Colonic mucosa (tissue), 4 donors: ENCODE measurements at regions not wholly inside any gene's neighbourhood (a gene's known extent, or its start where the extent isn't known, plus 50 kb on each side); places are given as distances from the start of the nearest gene placed in this dataset.

Experiments
- DNase-seq: peaks from one replicate; pipeline ENCODE4 v3.0.0-alpha.2; 2020
- H3K27ac ChIP-seq: fragments of 200-600 bp; one replicate; pipeline ENCODE4 v1.8.0; 2021
- H3K27me3 ChIP-seq: fragments of 200-600 bp; one replicate; pipeline ENCODE4 v1.8.0; 2021
- H3K36me3 ChIP-seq: fragments of 200-600 bp; one replicate; pipeline ENCODE4 v1.8.0; 2021
- H3K4me1 ChIP-seq: fragments of 200-600 bp; one replicate; pipeline ENCODE4 v1.8.0; 2021; ENCODE audit warnings: mild to moderate bottlenecking
- H3K4me3 ChIP-seq: fragments of 200-600 bp; one replicate; pipeline ENCODE4 v1.8.0; 2021
- H3K9ac ChIP-seq, 2 donors: one replicate each; pipeline ENCODE4 v1.7.0; 2013; ENCODE audit warnings: control low read depth in 2 of 2, low read depth in 2 of 2, low read length in 2 of 2
- H3K9me3 ChIP-seq: fragments of 200-600 bp; one replicate; pipeline ENCODE4 v1.8.0; 2021
- intact Hi-C: fragments of 100-400 bp; cut with DNase I; formaldehyde crosslinking; loops from one replicate; pipeline ENCODE4 v1.14.1; 2022
- TF ChIP-seq, protein P1 (sequence below): fragments of 200-600 bp; IDR thresholded peaks from one replicate; pipeline ENCODE4 v1.8.0; 2022; ENCODE audit warnings: antibody characterized with exemption, mild to moderate bottlenecking
- donor health status: healthy.
- donor health status: DM: no; HTN: no; CAD: no.
- donor health status: DM: no; HTN: no; CAD: no.

DNA sequence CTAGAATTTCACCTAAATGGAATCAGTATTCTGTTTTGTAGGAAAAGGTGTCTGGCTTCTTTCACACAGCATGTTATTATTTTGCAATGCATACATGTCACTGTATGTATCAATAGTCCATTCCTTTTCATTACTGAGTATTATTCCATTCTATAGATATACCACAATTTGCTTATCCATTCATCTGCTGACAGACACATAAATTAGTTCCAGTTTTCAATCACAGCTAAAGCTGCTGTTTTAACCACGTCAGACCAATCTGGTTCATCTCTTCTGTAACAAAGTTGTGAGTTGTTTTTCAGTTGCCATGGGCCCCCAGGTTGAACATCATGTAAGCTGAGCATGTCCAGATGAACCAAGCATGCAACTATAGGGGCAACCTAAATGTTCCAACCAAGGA is 282.1 kb upstream of the MKLN1 start:
- Histone ChIP-seq H3K27ac (no peak overlapping the region), H3K9ac (no peak overlapping the region), H3K9me3 (no peaks in the 10 kb centered on the region), H3K36me3 (no peaks in the 10 kb centered on the region), H3K4me1 (peaks cover 3% of the 10 kb centered on the region), H3K4me3 (no peak overlapping the region), H3K27me3 (no peaks in the 10 kb centered on the region)
- intact Hi-C loops = no loop called here
- DNase-seq = no peak
- TF ChIP-seq, protein P1, sequence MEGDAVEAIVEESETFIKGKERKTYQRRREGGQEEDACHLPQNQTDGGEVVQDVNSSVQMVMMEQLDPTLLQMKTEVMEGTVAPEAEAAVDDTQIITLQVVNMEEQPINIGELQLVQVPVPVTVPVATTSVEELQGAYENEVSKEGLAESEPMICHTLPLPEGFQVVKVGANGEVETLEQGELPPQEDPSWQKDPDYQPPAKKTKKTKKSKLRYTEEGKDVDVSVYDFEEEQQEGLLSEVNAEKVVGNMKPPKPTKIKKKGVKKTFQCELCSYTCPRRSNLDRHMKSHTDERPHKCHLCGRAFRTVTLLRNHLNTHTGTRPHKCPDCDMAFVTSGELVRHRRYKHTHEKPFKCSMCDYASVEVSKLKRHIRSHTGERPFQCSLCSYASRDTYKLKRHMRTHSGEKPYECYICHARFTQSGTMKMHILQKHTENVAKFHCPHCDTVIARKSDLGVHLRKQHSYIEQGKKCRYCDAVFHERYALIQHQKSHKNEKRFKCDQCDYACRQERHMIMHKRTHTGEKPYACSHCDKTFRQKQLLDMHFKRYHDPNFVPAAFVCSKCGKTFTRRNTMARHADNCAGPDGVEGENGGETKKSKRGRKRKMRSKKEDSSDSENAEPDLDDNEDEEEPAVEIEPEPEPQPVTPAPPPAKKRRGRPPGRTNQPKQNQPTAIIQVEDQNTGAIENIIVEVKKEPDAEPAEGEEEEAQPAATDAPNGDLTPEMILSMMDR = no peak

DNA sequence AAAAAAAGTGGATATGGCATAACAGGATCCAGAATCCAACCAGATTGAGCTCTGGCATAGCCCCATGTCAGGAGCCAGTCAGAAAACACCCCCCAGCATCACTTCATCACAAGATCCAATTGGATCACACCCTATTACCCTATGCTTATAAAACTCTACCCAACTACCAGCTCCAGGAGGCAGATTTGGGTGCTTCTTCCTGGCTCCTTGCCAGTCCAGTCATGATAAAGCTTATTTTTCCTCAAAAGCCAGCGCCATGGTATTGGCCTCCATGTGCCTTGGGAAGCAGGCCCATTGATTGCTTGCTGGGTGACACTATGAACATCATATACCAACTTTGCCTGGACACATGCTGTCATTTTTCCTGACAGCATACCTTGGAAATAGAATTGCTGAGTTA is 281.4 kb upstream of the MKLN1 start:
- H3K4me1 ChIP-seq = no peaks in the 10 kb centered on the region
- H3K27me3 ChIP-seq = no peaks in the 10 kb centered on the region
- H3K9me3 ChIP-seq = no peaks in the 10 kb centered on the region
- no peak for DNase-seq
- no peak overlapping the region for H3K9ac ChIP-seq
- TF ChIP-seq, protein P1 = no peak
- no peak overlapping the region for H3K27ac ChIP-seq
- H3K4me3 ChIP-seq = no peak overlapping the region
- intact Hi-C loops = no loop called here
- no peaks in the 10 kb centered on the region for H3K36me3 ChIP-seq

DNA sequence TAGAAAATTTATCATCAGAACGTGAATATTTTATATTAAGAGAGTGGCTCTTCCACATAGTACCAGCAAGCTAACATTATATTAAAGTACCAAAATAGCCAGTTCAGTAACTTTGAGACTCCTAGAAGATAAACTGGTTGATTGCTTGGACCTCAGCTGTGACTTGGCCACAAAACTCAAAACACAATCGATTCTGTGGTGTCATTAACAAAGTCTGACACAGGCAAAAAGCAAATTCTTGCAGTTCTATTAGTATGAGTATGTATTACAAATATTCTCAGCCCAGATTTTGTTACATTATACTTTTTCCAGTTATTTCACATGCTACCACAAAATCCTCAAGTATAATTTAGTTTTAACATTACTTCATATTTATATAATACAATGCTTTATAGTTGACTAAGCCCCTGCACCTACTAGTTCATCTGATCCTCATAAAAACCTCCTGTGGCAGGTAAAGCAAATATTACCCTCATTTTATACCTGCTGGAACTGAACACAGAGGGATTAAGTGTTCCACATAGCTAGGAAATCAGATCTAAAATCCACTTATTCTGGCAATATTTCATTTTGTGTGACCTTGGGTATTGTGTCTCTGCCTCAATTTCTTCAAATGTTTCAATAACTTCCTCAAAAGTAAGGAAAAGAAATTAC is 279.9 kb upstream of the MKLN1 start:
- Histone ChIP-seq H3K27ac (no peak overlapping the region), H3K9me3 (no peaks in the 10 kb centered on the region), H3K9ac (no peak overlapping the region), H3K36me3 (no peaks in the 10 kb centered on the region), H3K4me3 (no peak overlapping the region), H3K27me3 (no peaks in the 10 kb centered on the region), H3K4me1 (no peaks in the 10 kb centered on the region)
- TF ChIP-seq, protein P1 = no peak
- DNase-seq = no peak
- intact Hi-C loops = no loop called here

DNA sequence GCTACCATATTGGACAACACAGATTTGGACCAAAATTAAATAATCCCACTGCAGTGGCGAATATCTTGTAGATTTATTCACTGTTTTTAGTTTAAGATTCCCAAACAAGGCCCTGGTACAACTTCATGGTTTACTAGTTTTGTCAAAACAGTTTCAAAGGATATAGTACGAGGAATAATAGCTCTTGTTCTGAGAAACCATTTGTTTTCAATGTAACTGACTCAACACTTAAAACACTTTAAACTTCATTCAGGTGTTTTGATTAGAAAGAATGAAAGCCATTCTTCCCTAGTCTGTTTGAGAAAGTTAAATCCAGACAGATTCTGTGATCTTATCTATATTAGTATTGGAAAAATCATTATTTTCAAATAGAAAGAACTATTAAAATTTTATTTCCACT is 276.4 kb upstream of the MKLN1 start:
- intact Hi-C loops = no loop called here
- Histone ChIP-seq H3K9me3 (no peaks in the 10 kb centered on the region), H3K9ac (no peak overlapping the region), H3K27me3 (no peaks in the 10 kb centered on the region), H3K4me1 (peaks cover 2% of the 10 kb centered on the region), H3K27ac (no peak overlapping the region), H3K36me3 (no peaks in the 10 kb centered on the region), H3K4me3 (no peak overlapping the region)
- TF ChIP-seq, protein P1 = no peak
- no peak for DNase-seq

DNA sequence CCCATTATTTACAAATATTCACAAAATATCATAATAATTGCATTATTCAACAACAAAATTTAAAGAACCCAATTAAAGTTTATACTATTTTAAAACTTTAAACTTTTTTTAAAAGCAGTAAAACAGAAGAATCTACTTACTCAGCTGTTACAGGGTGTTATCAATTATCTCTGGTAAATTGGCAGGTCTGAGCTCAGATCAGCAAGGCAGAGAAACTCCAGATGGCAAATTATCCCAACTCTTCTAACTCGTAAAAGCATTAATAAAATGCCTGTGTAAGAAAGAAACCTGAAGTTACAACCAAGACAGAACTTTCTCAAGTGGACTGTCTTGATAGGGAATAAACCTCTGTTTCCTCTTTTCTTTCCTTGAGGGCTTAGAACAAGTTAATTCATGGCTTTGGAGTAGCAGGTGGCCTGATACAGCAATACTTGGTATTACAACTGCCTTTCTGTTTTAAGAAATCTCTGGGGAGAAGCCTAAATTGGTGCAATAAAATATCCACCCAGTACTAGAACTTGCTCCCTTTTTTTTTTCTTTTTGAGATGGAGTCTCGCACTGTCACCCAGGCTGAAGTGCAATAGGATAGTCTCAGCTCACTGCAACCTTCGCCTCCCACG is 275.3 kb upstream of the MKLN1 start:
- peak overlapping the region in 1 of 2 donors; percentile 58 for H3K9ac ChIP-seq
- no peaks in the 10 kb centered on the region for H3K27me3 ChIP-seq
- intact Hi-C loops = no loop called here
- H3K4me1 ChIP-seq = peaks cover 10% of the 10 kb centered on the region
- H3K27ac ChIP-seq = no peak overlapping the region
- H3K9me3 ChIP-seq = no peaks in the 10 kb centered on the region
- H3K36me3 ChIP-seq = no peaks in the 10 kb centered on the region
- TF ChIP-seq, protein P1 = no peak
- DNase-seq = no peak
- no peak overlapping the region for H3K4me3 ChIP-seq
